IgD-negative memory B cell (primary cell): ENCODE measurements at regions not wholly inside any gene's neighbourhood (a gene's known extent, or its start where the extent isn't known, plus 50 kb on each side); places are given as distances from the start of the nearest gene placed in this dataset.
A peak's percentile ranks its signal among the peaks of the same experiment; 100 is the strongest.

ENCODE experiments used
- H3K27ac Mint-ChIP-seq, 3 donors: one replicate each; pipeline ENCODE4 v1.8.0; 2020 to 2022; ENCODE audit warnings: mild to moderate bottlenecking in 3 of 3, mixed read lengths in 3 of 3, moderate library complexity in 1 of 3
- H3K27me3 Mint-ChIP-seq: one replicate; pipeline ENCODE4 v1.8.0; 2021; ENCODE audit warnings: mixed read lengths
- H3K36me3 Mint-ChIP-seq: one replicate; pipeline ENCODE4 v1.8.0; 2020; ENCODE audit warnings: mild to moderate bottlenecking, mixed read lengths
- H3K4me1 Mint-ChIP-seq, 3 donors: one replicate each; pipeline ENCODE4 v1.8.0; 2020 to 2022; ENCODE audit warnings: mixed read lengths in 3 of 3, mild to moderate bottlenecking in 1 of 3
- H3K4me3 Mint-ChIP-seq, 4 donors: one replicate each; pipeline ENCODE4 v1.8.0; 2020 to 2022; ENCODE audit warnings: mild to moderate bottlenecking in 4 of 4, mixed read lengths in 4 of 4, moderate library complexity in 3 of 4
- H3K9me3 Mint-ChIP-seq, 3 donors: one replicate each; pipeline ENCODE4 v1.8.0; 2020 to 2021; ENCODE audit warnings: mixed read lengths in 3 of 3, mild to moderate bottlenecking in 1 of 3

- peaks cover 5 to 13% (median 11%) of the 10 kb centered on the region in 3 donors for H3K4me1 Mint-ChIP-seq
- H3K36me3 Mint-ChIP-seq = no peaks in the 10 kb centered on the region
- H3K4me3 Mint-ChIP-seq = peak overlapping the region in 1 of 4 donors; percentile 20
- H3K27me3 Mint-ChIP-seq = peaks cover 28% of the 10 kb centered on the region
- H3K9me3 Mint-ChIP-seq = peaks cover 0 to 1% (median 0%) of the 10 kb centered on the region in 3 donors
- H3K27ac Mint-ChIP-seq = no peak overlapping the region
These were observed 93.7 kb upstream of the ID2 start for GRCh38 chr2:8587920-8588830.

DNA sequence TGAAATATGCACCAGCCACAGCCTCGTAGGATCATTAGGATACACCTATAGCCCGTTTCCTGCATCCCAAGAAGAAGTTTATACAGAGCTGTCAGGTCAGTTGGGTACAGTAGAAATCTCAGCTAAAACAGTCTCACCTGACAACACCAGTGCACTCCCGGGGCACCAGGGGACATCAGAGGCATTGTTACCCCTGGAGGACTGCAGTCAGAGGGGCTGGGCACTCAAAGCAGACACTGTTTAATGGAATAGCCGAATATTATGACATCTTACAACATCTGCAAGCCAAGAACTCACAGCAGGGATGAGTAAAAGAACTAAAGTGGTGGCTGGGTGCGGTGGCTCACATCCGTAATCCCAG, 93.0 kb upstream of the ID2 start:
- no peaks in the 10 kb centered on the region for H3K36me3 Mint-ChIP-seq
- peak overlapping the region in 1 of 4 donors; percentile 20 for H3K4me3 Mint-ChIP-seq
- peaks cover 32% of the 10 kb centered on the region for H3K27me3 Mint-ChIP-seq
- no peak overlapping the region for H3K27ac Mint-ChIP-seq
- peaks cover 4 to 10% (median 7%) of the 10 kb centered on the region in 3 donors for H3K4me1 Mint-ChIP-seq
- H3K9me3 Mint-ChIP-seq = peaks cover 0 to 1% (median 0%) of the 10 kb centered on the region in 3 donors

GRCh38 chr2:8589721-8590120, 92.1 kb upstream of the ID2 start:
- H3K27me3 Mint-ChIP-seq = peaks cover 37% of the 10 kb centered on the region
- no peak overlapping the region for H3K4me3 Mint-ChIP-seq
- H3K9me3 Mint-ChIP-seq = no peaks in the 10 kb centered on the region
- no peaks in the 10 kb centered on the region for H3K36me3 Mint-ChIP-seq
- H3K4me1 Mint-ChIP-seq = peaks cover 1 to 7% (median 3%) of the 10 kb centered on the region in 3 donors
- no peak overlapping the region for H3K27ac Mint-ChIP-seq

GRCh38 chr2:8590938-8591337, 90.9 kb upstream of the ID2 start:
- Mint-ChIP-seq H3K27ac (no peak overlapping the region), H3K36me3 (no peaks in the 10 kb centered on the region), H3K4me3 (no peak overlapping the region), H3K4me1 (peaks cover 1 to 3% (median 1%) of the 10 kb centered on the region in 3 donors), H3K27me3 (peaks cover 35% of the 10 kb centered on the region), H3K9me3 (no peaks in the 10 kb centered on the region)

- Mint-ChIP-seq H3K4me1 (peaks cover 0 to 1% (median 1%) of the 10 kb centered on the region in 3 donors), H3K4me3 (no peak overlapping the region), H3K36me3 (no peaks in the 10 kb centered on the region), H3K9me3 (peaks cover 0 to 2% (median 0%) of the 10 kb centered on the region in 3 donors), H3K27ac (no peak overlapping the region), H3K27me3 (peaks cover 29% of the 10 kb centered on the region)
These were observed 89.1 kb upstream of the ID2 start for GRCh38 chr2:8592736-8593135.

GRCh38 chr2:8593243-8593642, 88.6 kb upstream of the ID2 start:
- Mint-ChIP-seq H3K27me3 (peaks cover 25% of the 10 kb centered on the region), H3K27ac (no peak overlapping the region), H3K4me3 (no peak overlapping the region), H3K36me3 (no peaks in the 10 kb centered on the region), H3K9me3 (peaks cover 0 to 2% (median 0%) of the 10 kb centered on the region in 3 donors), H3K4me1 (peaks cover 0 to 1% (median 1%) of the 10 kb centered on the region in 3 donors)

DNA sequence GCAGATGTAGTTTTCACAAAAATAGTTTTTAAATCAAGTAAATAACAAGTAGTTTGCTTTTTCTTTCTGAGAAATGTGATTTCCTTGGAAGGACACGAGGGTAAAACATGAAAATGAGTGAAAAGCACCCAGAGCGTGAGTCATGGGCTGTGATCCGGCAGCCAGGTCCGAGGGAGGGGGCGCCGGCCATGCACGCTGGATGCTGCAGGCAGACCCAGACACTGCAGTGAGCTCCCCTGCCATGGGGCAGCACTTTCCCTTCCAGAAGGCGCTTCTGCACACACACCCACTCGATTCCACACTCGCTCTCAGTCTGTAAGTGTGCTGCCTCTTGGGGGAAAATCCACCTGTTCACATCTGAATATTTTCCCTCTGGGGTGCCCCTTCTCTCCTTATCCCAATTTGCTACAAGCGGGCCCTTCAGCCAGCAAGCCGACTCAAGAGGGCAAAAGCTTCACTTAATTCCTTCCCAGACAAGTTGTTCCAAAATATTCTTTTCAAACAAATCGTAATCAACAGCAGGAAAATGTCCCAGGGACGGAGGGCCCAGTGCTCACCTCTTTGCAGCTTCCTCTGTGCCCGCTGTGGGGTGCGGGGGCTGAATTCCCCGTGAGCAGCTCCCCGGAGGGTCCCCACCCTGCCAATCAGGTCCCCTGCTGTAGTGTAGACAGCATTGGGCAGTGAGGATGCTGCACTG, 87.0 kb upstream of the ID2 start:
- no peaks in the 10 kb centered on the region for H3K36me3 Mint-ChIP-seq
- no peak overlapping the region for H3K4me3 Mint-ChIP-seq
- H3K4me1 Mint-ChIP-seq = peaks cover 0 to 1% (median 0%) of the 10 kb centered on the region in 3 donors
- H3K9me3 Mint-ChIP-seq = peaks cover 0 to 2% (median 0%) of the 10 kb centered on the region in 3 donors
- no peak overlapping the region for H3K27ac Mint-ChIP-seq
- H3K27me3 Mint-ChIP-seq = peaks cover 18% of the 10 kb centered on the region

GRCh38 chr2:8595428-8595805, 86.4 kb upstream of the ID2 start:
- Mint-ChIP-seq H3K4me1 (peaks cover 0 to 1% (median 0%) of the 10 kb centered on the region in 3 donors), H3K36me3 (no peaks in the 10 kb centered on the region), H3K27ac (no peak overlapping the region), H3K9me3 (peaks cover 0 to 2% (median 0%) of the 10 kb centered on the region in 3 donors), H3K4me3 (no peak overlapping the region), H3K27me3 (peaks cover 18% of the 10 kb centered on the region)

- Mint-ChIP-seq H3K9me3 (peaks cover 0 to 2% (median 0%) of the 10 kb centered on the region in 3 donors), H3K36me3 (no peaks in the 10 kb centered on the region), H3K27me3 (peaks cover 18% of the 10 kb centered on the region), H3K4me1 (peaks cover 0 to 1% (median 0%) of the 10 kb centered on the region in 3 donors), H3K27ac (no peak overlapping the region), H3K4me3 (no peak overlapping the region)
These were observed 85.8 kb upstream of the ID2 start for GRCh38 chr2:8595811-8596600.

DNA sequence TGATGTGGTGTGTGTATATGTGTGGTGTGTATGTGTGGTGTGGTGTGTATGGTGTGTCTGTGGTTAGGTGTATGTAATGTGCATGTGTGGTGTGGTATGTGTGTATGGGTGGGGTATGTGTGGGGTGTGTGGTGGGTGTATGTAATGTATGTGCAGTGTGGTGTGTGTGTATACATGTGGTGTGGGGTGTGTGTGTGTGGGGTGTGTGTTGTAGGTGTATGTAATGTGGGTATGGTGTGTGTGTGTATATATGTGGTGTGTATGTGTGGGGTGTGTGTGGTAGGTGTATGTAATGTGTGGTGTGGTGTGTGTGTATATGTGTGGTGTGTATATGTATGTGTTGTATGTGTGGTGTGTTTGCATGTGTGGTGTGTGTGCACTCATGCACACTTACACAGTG, 84.8 kb upstream of the ID2 start:
- Mint-ChIP-seq H3K27me3 (peaks cover 12% of the 10 kb centered on the region), H3K27ac (no peak overlapping the region)

GRCh38 chr2:8597559-8598225, 84.2 kb upstream of the ID2 start:
- no peak overlapping the region for H3K27ac Mint-ChIP-seq
- peaks cover 0 to 2% (median 0%) of the 10 kb centered on the region in 3 donors for H3K9me3 Mint-ChIP-seq
- H3K4me1 Mint-ChIP-seq = no peaks in the 10 kb centered on the region
- H3K36me3 Mint-ChIP-seq = no peaks in the 10 kb centered on the region
- peaks cover 12% of the 10 kb centered on the region for H3K27me3 Mint-ChIP-seq
- no peak overlapping the region for H3K4me3 Mint-ChIP-seq

More for the DNA sequence above, 84.8 kb upstream of the ID2 start:
- Mint-ChIP-seq H3K36me3 (no peaks in the 10 kb centered on the region), H3K4me3 (no peak overlapping the region), H3K9me3 (peaks cover 0 to 2% (median 0%) of the 10 kb centered on the region in 3 donors), H3K4me1 (no peaks in the 10 kb centered on the region)

DNA sequence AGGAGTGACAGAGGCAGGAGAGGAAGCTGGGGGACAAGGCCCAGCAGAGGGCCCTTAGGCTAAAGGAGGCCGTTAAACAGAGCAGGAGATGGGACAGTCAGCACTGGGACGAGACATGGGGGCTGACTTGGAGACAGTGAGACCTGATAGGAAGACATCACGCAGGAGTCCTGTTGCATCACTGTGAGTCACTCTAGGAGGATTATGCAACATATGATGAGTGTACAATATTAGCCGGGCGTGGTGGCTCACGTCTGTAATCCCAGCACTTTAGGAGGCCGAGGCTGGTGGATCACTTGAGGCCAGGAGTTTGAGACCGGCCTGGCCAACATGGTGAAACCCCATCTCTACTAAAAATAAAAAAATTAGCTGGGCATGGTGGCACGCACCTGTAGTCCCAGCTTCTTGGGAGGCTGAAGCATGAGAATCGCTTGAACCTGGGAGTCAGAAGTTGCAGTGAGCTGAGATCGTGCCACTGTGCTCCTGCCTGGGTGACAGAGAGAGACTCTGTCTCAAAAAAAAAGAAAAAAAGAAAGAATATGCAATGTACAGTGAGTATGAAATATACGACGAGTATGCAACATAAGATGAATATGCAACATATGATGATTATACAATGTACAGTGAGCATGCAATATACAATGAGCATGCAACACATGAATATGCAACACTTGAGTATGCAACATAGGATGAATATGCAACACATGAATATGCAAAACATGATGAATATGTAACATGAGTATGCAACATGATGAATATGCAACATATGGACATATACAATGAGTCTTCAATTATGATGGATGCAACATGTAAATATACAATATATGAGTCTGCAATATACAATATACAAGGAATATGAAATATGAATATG, 83.3 kb upstream of the ID2 start:
- Mint-ChIP-seq H3K9me3 (peaks cover 0 to 2% (median 0%) of the 10 kb centered on the region in 3 donors), H3K27ac (no peak overlapping the region), H3K4me3 (no peak overlapping the region), H3K27me3 (peaks cover 10% of the 10 kb centered on the region), H3K4me1 (no peaks in the 10 kb centered on the region), H3K36me3 (no peaks in the 10 kb centered on the region)

GRCh38 chr2:8599421-8600242, 82.2 kb upstream of the ID2 start:
- no peak overlapping the region for H3K27ac Mint-ChIP-seq
- no peak overlapping the region for H3K4me3 Mint-ChIP-seq
- no peaks in the 10 kb centered on the region for H3K4me1 Mint-ChIP-seq
- H3K36me3 Mint-ChIP-seq = no peaks in the 10 kb centered on the region
- H3K9me3 Mint-ChIP-seq = peaks cover 0 to 2% (median 0%) of the 10 kb centered on the region in 3 donors
- peaks cover 3% of the 10 kb centered on the region for H3K27me3 Mint-ChIP-seq
